GM21390 (cell line): ENCODE measurements at regions not wholly inside any gene's neighbourhood (a gene's known extent, or its start where the extent isn't known, plus 50 kb on each side); places are given as distances from the start of the nearest gene placed in this dataset.
"Not testable (repeated sequence)": the region's sequence is repeated elsewhere in the genome, so short reads cannot be mapped to it uniquely, and the experiment has no call there.

ENCODE experiments used
- ATAC-seq: cut with Tn5 transposase; IDR thresholded peaks from one replicate; pipeline ENCODE4 v1.9.1; 2021; ENCODE audit not compliant: unreplicated experiment

DNA sequence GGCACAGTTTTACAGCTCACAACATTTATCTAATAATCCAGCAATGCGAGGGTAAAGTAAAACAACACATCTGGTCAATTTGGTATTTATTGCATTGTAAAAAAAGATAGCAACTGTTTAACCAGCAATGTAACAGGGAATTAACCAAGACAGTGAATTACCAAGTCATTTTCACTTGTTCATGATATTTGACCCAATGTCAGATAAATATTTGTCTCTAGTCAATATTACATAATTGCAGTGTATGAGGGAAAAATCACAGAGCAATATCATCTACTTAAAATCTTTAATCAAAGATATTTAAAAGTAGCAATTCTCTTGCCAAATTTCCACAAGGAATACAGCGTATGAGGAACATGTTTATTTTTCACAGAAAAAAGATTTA is 1265.1 kb upstream of the CHAC2 start:
- no peak for ATAC-seq

DNA sequence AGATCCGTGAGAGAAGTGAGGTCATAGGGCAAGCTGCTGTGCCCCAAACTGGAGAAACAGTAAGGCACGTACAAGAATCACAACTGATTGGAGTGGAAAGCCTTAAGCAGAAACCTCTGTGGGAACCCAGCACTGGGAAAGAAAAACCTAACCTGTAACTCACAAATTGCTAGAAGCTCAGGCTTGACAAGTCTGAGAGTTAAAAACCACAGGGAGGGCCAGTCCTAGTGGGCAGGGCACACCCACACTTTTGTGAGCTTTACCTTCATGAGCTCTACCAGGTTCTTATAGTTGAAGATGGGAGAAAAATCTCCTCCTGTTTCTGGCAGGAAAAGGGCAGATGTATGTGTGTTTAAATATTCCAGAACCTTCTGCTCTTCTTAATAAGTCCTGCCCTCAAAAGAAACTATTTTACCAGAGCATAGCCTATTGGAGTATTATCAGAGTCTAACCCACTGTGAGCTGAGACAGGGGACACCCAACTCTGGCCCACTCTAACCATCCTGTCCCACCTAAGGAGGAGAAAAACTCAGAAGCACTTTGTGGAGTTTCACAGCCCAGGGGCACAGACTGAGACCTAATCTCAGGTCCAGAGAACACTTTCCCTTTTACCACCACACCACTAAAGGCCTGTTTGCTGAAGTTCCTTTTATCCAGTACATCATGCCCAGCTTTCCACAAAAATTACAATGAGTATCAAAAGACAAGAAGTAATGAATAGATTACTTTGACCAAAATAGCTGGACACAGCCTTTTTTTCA is 1265.7 kb upstream of the CHAC2 start:
- ATAC-seq, result no peak

GRCh38 chr2:52500561-52500960 is 1267.0 kb upstream of the CHAC2 start:
- no peak for ATAC-seq

DNA sequence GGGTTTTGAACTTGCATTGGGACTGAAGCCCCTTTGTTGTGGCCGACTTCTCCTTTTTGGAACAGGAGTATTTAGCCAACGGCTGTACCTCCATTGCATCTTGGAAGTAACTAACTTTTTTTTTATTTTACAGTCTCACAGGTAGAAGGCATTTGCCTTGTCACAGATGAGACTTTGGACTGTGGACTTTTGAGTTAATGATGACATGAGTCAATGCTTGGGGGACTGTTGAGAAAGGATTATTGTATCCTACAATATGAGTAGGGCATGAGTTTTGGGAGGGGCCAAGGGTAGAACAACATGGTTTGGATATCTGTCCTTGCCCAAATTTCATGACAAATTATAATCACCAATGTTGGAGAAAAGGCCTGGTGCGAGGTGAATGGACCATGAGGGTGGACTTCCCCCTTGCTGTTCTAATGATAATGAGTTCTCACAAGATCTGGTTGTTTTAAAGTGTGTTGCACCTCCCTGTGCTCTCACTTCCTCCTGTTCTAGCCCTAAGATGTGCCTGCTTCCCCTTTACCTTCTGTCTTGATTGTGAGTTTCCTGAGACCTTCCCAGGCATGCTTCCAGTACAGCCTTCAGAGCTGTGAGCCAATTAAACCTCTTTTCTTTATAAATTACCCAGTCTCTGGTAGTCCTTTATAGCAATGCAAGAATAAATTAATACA is 1269.4 kb upstream of the CHAC2 start:
- ATAC-seq, result no peak

- ATAC-seq, result no peak
Measured at GRCh38 chr2:52495816-52496215, 1271.8 kb upstream of the CHAC2 start.

- no peak for ATAC-seq
Measured at GRCh38 chr2:52477166-52477565, 1290.4 kb upstream of the CHAC2 start.

GRCh38 chr2:52475590-52475989 is 1292.0 kb upstream of the CHAC2 start:
- ATAC-seq, result no peak

DNA sequence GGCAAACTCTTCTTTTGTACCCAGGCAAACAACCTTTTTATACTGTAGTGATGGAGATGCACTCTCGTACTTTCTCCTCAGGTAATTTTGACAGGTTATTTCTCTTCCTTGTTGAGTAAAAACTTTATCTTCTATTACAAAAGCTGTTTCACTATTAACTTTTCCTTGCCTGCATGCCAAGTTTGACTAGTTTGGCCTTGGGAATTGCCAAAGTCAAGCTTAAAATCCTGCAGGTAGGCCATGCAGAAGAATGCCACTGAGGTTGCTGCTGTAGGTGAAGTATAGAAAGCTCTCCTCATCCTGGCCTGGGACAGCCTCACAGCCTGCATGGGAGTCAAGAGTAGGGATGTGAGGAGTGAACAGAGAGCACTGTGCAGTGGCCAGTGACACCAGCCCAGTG is 1293.5 kb upstream of the CHAC2 start:
- ATAC-seq, result no peak

DNA sequence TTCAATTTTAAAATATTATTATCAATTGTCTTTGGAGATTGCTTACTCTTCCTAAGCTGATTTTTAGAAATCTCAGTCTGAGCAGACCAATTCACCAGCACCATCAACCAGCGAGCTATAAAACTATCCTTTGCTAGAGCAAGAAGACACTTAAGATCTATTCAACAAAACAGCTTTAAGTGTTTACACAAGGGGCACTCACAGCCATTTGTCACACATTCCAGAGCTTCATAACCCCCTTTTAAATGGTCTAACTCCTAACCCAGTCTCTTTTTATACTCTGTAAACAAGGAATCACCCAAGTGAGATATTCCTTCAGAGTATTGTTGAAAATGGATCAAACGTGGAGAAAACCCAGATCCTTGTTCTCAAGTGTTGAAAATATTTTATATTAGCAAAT is 1294.1 kb upstream of the CHAC2 start:
- ATAC-seq, result no peak

GRCh38 chr2:52470457-52470856 is 1297.1 kb upstream of the CHAC2 start:
- not testable (repeated sequence) for ATAC-seq

- no peak for ATAC-seq
Measured at GRCh38 chr2:52467189-52467588, 1300.4 kb upstream of the CHAC2 start.

GRCh38 chr2:52465287-52465686 is 1302.3 kb upstream of the CHAC2 start:
- ATAC-seq, result no peak

DNA sequence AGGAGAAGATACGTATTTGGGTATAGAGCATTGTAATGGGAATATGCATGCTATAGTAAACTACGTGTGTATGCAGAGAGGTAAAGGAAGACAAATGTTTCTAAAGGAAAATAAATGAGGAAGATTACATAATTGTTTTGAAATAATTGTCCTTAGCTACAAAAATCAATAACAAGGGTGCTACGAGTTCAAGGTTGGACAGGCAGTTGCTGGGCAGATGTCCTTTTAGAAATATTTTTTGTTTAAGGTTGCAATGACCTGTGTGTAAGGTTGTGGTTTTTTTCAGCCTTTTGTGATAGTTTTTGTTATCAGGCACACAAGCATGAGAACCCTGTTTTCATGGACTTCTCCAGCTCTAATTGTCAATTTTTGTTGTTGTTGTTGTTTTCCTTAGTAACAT is 1304.1 kb upstream of the CHAC2 start:
- no peak for ATAC-seq

GRCh38 chr2:52456561-52457377 is 1310.8 kb upstream of the CHAC2 start:
- ATAC-seq, result no peak

- no peak for ATAC-seq
Measured at GRCh38 chr2:52454962-52455361, 1312.6 kb upstream of the CHAC2 start.

DNA sequence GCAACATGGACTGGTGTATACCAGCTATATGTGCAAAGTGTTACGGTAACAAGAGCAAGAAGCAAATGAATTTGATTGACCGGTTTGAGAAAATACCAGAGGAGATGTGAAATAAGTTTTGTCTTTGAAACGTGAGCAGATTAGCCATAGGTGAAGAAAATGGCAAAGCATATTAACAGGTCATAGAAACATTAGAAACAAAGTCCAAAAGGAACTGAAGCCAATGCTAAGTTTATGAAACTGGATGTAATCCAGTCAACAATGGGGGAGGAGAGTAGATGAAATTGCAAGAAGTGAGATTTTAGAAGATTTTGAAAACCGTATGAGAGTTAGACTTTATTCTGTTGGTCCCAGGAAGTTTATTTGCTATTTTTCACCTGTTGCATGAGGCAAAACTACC is 1315.4 kb upstream of the CHAC2 start:
- no peak for ATAC-seq

- no peak for ATAC-seq
Measured at GRCh38 chr2:52445686-52446085, 1321.9 kb upstream of the CHAC2 start.

DNA sequence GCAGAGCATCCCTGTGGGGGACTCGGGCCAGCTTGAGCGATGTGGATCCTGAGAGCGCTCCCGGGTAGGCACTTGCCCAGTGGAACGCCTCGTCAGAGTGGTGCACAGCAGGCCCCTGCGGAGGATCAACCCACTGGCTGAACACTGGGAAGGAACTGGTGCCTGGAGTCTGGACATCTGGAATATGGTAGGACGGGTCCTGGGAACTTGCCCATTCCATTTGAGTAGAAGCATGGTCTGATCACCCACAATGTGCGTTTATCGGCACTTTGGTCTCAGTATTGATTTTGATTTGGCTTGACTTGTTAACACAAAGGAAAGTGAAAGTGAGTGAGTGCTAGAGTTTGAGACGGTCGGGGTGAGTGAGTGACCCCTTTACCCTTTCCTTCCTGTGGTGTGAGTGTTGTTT is 1336.2 kb upstream of the CHAC2 start:
- no peak for ATAC-seq

DNA sequence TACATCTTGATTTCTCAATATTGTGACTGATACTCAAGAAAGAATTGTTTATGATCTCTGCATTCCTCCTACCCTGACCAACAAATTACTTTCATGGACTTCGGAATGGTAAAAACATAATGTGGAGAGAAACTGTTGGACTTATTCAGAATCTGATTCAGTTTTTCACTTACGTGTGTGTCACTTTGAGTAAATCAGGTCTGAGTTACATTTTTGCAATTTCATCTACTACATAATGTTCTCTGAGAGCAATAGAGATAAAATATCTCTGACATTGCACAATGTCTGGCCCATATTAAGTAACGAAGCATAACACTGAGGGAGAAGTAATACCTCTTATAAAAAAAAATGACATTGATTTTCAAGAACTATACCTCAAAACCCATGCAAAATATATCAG is 1337.9 kb upstream of the CHAC2 start:
- no peak for ATAC-seq

DNA sequence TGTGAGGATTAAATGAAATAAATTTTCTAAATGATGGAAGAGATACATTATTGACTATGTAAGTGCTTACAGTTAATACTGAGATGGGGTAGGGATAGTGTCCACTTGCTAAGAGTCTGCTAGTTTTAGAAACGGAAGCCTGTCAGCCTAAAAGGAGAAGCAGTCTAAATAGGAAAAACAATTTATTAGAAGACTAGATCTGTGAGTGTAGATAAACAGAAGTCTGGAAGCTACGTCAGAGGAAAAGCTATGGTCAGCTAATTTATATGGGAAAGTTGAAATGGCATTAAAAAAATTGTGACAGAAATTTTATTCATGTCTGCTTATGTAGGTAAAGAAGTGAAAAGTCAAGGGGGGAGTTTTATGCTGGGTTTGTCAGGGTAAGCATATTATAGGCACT is 1338.4 kb upstream of the CHAC2 start:
- no peak for ATAC-seq

- no peak for ATAC-seq
Measured at GRCh38 chr2:52428224-52428623, 1339.4 kb upstream of the CHAC2 start.

GRCh38 chr2:52423655-52424054 is 1343.9 kb upstream of the CHAC2 start:
- no peak for ATAC-seq
